ENCODE measurements at regions not wholly inside any gene's neighbourhood (a gene's known extent, or its start where the extent isn't known, plus 50 kb on each side); places are given as distances from the start of the nearest gene placed in this dataset.

DNA sequence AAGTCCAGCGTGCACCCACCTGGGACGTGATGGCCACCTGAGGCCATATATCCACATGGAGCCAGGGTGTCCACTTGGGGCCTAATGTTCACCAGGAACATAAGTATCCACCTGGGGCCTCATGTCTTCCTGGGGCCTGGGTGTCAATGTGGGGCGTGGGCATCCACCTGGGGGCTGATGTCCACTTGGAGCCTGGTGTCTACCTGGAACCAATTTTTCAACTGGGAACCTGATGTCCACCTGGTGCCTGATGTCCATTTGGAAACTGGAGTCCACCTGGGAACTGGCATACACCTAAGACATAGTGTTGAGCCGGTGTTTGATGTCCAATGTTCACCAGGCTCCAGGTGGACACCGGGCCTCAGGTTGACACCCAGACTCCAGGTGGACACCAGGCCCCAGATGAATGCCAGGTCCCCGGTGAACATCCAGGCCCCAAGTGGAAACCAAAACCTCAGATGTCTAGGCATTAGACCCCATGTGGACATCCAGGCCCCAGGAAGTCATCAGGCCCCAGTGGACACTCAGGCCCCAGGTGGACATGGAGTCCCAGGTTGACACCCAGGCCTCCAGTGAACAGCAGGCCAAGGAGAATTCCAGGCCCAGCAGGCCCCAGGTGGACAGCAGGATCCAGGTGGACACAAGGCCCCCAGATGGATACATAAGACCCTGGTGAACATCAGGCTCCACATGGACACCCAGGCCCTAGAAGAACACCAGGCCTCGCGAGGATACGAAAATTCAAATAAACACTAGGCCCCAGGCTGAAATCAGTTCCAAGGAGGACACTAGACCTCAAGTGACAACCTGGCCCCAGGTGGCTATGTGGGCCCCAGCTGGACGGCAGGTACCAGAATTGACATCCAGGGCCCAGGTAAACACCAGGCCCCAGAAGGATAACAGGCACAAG lies 56.0 kb upstream of the SEPTIN5 start (continued):
- TF ChIP-seq, protein P1, sequence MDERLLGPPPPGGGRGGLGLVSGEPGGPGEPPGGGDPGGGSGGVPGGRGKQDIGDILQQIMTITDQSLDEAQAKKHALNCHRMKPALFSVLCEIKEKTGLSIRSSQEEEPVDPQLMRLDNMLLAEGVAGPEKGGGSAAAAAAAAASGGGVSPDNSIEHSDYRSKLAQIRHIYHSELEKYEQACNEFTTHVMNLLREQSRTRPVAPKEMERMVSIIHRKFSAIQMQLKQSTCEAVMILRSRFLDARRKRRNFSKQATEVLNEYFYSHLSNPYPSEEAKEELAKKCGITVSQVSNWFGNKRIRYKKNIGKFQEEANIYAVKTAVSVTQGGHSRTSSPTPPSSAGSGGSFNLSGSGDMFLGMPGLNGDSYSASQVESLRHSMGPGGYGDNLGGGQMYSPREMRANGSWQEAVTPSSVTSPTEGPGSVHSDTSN (CRISPR knock-in tag; IDR thresholded peaks at IDR 0.05; ENCODE audit: low read depth) = 0 out of 2 replicates have a peak, but pooled peaks have one; percentile 2
- TF ChIP-seq, protein P1 (tag; conservative IDR thresholded peaks at IDR 0.05; ENCODE audit: low read depth) = no peak
- TF ChIP-seq ZNF165 (CRISPR knock-in tag; IDR thresholded peaks at IDR 0.05; ENCODE audit: borderline replicate concordance) (0 out of 2 replicates have a peak, but pooled peaks have one; percentile 53), SP1 (CRISPR knock-in tag; IDR thresholded peaks at IDR 0.05) (0 out of 2 replicates have a peak, but pooled peaks have one; percentile 23), MYNN (IDR thresholded peaks at IDR 0.05) (no peak), MYNN (CRISPR knock-in tag; IDR thresholded peaks at IDR 0.05) (0 out of 2 replicates have a peak, but pooled peaks have one; percentile 20), ZBTB7A (IDR thresholded peaks at IDR 0.05; ENCODE audit: borderline replicate concordance, control insufficient read depth, low read depth, low read length) (0 out of 2 replicates have a peak, but pooled peaks have one; percentile 12), ZNF644 (tag; IDR thresholded peaks at IDR 0.05; ENCODE audit: low read depth) (no peak), FOXA3 (CRISPR knock-in tag; conservative IDR thresholded peaks at IDR 0.05 in 1 of 2, IDR thresholded peaks at IDR 0.05 in 1 of 2) (peak in 1 of 2 experiments; percentile 11; a peak in 1 of 4 replicates), JUN (IDR thresholded peaks at IDR 0.05; ENCODE audit: borderline replicate concordance, low read depth, low read length) (no peak), JUN (CRISPR knock-in tag; IDR thresholded peaks at IDR 0.05; ENCODE audit: borderline replicate concordance) (peak; percentile 59), ATF1 (CRISPR knock-in tag; IDR thresholded peaks at IDR 0.05) (peak; percentile 34; the same call in 1 of the 2 replicates), ATF1 (tag; IDR thresholded peaks at IDR 0.05) (no peak), TEAD4 (IDR thresholded peaks at IDR 0.05; ENCODE audit: low read length) (no peak), TEAD4 (CRISPR knock-in tag; IDR thresholded peaks at IDR 0.05; ENCODE audit: borderline replicate concordance) (peak; percentile 10; the same call in 1 of the 2 replicates), KDM1A (IDR thresholded peaks at IDR 0.05) (no peak), GATA2 (CRISPR knock-in tag; IDR thresholded peaks at IDR 0.05) (no peak)
- TF ChIP-seq, protein P2, sequence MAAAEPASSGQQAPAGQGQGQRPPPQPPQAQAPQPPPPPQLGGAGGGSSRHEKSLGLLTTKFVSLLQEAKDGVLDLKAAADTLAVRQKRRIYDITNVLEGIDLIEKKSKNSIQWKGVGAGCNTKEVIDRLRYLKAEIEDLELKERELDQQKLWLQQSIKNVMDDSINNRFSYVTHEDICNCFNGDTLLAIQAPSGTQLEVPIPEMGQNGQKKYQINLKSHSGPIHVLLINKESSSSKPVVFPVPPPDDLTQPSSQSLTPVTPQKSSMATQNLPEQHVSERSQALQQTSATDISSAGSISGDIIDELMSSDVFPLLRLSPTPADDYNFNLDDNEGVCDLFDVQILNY (CRISPR knock-in tag; IDR thresholded peaks at IDR 0.05) = peak; percentile 43; the same call in 1 of the 2 replicates
- TF ChIP-seq, protein P3, sequence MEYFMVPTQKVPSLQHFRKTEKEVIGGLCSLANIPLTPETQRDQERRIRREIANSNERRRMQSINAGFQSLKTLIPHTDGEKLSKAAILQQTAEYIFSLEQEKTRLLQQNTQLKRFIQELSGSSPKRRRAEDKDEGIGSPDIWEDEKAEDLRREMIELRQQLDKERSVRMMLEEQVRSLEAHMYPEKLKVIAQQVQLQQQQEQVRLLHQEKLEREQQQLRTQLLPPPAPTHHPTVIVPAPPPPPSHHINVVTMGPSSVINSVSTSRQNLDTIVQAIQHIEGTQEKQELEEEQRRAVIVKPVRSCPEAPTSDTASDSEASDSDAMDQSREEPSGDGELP (CRISPR knock-in tag; IDR thresholded peaks at IDR 0.05; ENCODE audit: borderline replicate concordance) = peak; percentile 46; the same call in 1 of the 2 replicates
- TF ChIP-seq, protein P4, sequence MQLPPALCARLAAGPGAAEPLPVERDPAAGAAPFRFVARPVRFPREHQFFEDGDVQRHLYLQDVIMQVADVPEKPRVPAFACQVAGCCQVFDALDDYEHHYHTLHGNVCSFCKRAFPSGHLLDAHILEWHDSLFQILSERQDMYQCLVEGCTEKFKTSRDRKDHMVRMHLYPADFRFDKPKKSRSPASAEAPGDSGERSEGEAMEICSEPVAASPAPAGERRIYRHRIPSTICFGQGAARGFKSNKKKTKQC (CRISPR knock-in tag; IDR thresholded peaks at IDR 0.05) = peak; percentile 25
- TF ChIP-seq, protein P5, sequence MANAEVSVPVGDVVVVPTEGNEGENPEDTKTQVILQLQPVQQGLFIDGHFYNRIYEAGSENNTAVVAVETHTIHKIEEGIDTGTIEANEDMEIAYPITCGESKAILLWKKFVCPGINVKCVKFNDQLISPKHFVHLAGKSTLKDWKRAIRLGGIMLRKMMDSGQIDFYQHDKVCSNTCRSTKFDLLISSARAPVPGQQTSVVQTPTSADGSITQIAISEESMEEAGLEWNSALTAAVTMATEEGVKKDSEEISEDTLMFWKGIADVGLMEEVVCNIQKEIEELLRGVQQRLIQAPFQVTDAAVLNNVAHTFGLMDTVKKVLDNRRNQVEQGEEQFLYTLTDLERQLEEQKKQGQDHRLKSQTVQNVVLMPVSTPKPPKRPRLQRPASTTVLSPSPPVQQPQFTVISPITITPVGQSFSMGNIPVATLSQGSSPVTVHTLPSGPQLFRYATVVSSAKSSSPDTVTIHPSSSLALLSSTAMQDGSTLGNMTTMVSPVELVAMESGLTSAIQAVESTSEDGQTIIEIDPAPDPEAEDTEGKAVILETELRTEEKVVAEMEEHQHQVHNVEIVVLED (CRISPR knock-in tag; IDR thresholded peaks at IDR 0.05) = 0 out of 2 replicates have a peak, but pooled peaks have one; percentile 0
